GM15510 (cell line): ENCODE measurements at regions not wholly inside any gene's neighbourhood (a gene's known extent, or its start where the extent isn't known, plus 50 kb on each side); places are given as distances from the start of the nearest gene placed in this dataset.

ENCODE experiments used
- POLR2A ChIP-seq: IDR thresholded peaks from 3 replicates; pipeline ENCODE4 v1.6.1; 2011; ENCODE audit warnings: borderline replicate concordance; ENCODE audit not compliant: insufficient read length; ENCODE audit errors: extremely low read depth

DNA sequence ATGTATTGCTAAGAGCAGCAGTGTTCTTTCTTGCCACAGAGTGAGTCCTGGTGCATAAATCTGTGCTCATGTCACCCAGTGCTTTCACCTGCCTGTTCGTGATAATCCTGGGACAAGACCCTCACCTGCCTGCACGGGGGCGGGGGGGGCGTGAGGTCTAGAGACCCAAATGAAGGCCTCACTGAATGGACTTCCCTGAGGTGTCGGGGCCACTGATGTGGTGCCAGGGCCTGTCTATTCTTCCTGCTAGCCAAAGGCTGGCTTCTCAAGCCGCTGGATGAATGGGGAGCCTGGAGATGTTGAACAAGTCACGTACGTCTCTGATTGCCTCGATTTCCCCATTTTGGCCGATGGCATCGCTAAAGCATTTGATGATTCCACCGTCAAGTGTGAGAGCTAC lies 118.8 kb upstream of the IRF2BP2 start:
- no peak for TF ChIP-seq POLR2A

DNA sequence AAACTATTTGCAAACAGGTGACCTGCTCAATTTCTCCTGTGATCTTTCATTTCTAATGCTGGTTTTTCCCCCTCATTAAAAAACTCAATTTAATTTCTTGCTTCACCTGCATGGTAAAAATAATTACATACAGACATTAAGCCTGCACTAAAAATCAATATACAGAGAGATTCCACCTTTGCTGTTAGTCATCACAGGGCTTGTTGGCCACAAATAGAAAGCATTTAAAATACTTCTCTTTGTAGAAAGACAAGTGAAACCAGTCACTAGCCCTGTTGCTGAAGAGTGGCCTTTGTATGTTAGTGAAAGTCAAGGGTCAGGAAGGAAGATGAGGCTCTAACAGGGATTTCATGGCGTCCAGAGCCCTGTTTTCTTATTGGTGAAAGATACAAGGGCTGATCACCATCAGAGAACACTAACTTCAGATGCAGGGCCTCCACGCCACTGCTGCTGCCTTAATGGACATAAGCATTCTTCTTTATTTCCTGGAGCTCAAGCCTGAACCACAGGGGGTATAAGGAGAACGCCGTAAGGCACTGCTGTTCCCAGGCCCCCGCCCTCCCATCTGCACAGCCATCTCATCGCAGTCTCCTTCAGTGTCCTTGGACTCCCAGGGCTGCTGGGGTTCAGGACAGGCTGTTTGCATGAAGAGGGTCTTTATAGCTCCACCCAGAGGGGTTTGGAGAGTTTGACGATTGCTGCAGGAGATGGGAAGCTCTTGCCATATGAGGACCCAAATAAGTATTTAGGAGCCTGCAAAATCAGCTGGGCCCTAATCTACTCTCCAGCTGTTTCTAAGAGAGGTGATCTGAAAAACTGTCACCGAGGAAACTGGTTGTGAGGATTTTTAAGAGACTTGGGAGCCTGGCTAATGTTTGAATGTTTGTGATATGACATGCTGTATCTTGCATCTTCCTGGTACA lies 117.3 kb upstream of the IRF2BP2 start:
- no peak for TF ChIP-seq POLR2A

DNA sequence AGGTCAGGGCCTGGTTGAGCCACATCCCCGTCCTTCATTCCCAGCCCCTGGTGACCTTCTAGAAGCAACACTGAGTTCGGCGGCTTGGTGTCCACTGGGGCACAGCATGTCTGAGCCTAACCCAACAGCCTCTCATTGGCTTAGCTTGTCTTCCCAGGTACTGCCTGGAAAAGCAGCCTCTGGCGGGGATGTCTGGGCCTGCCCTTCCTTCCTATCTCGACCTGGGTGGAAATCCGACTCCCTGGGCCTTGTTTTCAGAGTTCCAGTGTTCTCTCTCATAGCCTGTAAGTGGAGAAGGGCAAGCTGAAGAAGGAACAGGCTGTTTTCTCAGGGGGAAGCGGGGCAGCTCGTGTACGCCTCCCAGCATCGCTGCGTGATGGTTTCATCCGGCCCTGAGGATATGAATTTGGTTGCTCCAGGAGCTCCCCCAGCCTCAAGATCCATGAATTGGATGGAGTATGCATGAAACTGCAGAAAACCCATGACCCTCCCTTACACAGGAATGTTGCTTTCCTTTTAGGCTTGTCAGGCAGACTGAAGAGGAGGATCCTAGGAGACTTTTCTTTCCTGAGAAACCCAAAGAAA lies 116.5 kb upstream of the IRF2BP2 start:
- TF ChIP-seq POLR2A, result no peak

DNA sequence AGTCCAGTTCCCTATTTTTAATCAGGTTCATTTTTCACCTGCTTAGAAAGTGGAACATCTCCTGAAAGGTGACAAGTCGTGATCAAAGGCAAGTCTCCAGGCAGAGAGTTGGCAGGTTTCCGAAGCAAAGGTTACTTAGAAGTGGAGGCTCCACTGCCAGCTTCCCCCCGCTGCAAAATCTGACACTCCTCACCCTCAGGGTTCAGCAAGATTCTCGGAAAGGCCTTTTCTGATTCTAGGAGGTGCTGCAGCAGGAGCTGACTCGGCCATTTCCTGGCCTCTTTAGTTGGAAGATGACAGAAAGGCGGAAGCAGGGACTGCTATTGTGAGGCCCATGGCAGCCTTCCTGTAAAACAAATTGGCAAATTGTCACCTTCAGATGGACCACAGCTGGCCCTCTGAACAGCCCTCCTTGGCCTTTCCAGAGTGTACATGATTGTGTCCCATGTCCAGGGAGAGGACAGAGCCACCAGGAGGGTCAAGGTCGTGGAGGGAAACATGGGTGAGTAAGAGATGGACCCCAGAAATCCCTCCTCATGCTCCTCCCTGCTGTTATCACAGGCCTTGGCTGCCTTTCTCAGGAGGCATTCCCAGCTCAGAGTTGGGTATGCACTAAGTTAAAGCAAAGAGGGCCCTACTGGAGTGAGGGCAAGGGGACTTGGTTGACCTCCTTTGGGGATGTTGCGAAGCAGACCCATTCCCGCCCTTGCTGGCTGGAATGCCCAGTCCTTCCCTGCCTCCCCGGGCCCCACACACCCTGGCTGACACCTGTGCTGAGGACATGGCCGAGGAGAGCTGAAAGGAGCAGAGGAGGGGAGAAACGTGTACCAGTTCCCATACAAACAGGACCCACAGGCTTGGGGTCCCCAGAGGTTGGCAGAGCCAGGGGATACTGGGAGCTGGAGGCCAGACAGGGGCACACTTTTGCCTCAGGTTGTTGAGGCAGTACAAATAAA lies 115.5 kb upstream of the IRF2BP2 start:
- TF ChIP-seq POLR2A, result no peak

DNA sequence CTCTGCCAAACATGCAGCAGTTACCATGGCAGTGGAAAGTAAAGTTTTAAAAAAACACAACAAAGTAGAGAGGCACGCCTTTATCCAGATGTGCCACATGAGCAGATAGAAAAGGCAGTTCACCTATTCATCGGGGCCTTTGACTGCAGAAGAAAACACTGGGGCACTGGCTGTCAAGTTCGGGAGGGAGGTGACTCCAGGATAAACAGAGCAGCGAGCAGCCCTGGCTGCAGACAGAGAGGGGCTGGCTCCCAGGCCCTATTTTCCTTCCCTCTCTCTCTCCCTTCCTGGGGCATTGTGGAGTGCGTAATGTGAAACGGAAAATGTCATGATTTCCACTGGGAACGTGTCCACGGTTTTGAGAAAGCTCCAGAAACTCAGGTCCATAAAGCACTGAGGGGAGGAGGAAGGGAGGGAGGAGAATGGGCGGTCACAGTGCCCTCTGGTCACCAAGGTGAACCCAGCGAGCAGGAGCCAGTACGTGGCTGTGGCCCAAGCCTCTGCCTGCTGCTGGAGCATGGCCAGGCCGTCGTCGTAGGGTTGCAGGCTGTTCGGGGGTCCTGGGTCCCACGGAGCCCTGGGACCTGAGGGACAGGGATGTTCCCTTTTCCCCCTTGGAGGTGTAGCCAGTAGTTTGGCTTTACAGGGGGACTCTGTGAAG lies 114.7 kb upstream of the IRF2BP2 start:
- no peak for TF ChIP-seq POLR2A

DNA sequence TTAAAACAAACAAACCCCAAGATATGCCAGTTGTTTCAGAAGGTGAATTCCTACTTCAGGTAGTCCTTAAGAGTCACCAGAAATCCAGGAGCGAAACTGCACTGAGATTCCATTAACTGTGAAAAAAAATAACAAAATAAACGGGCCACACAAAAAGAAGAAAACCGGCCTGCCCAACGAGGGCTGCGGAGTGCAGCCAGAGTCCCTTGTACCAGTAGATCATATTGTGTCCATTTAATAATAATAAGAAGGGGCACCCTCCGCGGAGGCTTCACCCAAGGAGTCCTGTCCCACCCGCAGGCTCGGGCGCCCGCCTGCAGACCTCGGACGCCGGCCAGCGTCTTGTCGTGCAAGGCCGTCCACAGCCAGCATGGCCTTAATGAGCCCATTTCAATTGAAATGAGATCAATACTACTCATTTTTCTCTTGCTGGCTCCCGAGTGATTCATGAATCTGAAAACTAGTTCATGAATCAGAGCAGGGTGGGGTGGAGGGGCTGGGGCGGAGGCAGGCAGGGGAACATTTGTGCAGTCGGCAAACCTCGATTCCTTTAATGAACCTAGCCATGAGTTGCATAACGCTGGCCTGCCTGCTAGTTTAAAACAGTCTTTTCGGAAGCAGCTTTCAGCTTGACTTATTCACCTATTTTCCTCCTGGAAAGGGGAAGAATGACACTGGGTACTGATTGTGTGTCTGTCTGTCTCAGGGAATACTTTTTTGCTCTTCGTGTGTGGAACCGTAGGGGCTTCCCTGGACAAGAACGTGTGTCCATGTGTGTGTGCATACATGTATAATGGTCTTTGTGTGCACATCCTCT lies 113.1 kb upstream of the IRF2BP2 start:
- TF ChIP-seq POLR2A, result no peak

DNA sequence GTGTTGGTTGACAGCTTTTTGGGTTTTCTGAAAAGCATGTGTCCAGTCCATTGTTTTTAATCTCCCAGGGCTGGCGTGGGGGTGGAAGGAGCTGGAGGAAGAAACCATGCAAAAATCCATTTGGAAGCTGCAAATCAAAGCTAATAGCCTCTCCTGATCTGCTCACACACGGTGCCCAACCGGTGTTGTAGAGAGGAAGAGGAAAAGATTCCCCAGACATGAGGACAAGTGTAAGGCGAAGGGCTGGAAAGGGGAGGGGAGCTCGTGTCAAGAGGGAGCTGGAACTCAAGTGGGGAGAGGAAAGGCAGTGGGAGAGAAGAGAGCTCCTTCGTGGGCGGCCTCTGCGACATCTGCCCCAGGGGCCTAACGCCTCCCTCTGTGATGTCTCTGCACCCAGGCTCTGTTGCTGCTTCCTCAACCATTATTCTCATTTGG lies 112.3 kb upstream of the IRF2BP2 start:
- TF ChIP-seq POLR2A, result no peak

DNA sequence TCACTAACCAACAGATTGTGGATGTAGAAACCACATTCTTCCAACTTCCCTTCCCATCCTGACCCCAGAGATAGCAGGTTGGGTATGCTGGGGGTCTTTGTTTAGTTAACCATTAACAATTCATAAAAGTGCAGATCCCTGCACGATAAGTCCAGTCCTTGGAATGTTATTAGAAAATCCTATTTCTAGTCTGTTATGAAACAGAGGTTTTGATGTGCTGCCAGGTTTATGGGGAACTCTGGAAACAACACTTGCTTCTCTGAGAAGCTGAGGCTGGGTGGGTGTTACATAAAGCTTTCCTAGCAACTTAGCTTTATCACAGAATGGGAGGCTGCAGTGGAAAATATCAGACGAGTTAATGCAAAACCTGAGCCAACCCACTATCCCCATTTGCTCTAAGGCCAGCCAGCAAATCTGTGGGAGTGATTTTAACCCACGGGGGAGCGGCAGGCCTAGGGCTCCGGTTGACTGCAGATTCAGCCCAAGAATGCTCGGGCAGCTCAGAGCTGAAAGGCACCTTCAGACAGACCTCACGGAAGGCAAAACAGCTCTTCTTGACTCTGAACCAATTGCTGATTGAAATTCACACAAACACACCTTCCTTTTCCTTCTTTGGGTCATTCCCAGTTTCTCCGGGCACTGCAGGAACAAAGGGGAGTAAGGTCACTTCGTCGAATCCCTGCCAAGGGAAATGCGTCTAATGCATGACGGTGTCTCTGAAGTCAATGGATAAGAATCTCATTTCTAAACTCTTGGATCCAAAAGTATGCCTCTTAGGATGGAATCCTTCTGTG lies 111.7 kb upstream of the IRF2BP2 start:
- no peak for TF ChIP-seq POLR2A

DNA sequence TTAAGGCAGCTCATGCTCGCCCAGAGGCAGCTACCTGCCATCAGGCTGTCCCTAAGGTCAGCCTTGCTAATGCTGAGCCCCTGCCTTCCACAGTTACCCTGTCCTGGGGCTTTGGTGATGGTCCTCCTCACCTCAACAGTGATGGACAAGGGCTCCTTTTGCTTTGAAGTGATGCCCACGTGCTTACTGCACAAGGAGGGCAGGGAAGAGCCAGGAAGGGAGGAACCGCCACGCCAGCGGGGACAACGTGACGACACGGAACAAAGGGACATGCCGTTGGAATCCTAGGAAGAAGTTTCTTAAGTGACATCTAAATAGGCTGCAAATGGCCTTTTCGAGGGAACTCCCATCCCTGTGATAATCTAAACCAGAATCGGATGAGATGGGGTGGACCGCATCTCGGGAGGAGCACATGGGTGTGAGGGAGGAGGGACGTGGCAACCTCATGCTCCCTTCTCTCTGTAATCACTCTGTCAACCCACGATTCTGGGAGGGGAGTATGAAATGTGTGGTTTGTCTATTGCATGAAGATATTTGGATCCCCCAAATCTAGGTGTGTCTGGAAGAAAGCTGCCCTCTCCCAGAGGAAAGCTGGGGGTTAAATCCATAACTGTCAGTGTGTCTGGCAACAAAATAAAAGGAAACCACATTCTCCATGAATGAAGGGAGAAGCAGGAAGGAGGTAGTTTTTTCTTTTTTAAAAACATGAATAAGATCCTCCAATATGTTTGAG lies 110.9 kb upstream of the IRF2BP2 start:
- TF ChIP-seq POLR2A, result no peak

DNA sequence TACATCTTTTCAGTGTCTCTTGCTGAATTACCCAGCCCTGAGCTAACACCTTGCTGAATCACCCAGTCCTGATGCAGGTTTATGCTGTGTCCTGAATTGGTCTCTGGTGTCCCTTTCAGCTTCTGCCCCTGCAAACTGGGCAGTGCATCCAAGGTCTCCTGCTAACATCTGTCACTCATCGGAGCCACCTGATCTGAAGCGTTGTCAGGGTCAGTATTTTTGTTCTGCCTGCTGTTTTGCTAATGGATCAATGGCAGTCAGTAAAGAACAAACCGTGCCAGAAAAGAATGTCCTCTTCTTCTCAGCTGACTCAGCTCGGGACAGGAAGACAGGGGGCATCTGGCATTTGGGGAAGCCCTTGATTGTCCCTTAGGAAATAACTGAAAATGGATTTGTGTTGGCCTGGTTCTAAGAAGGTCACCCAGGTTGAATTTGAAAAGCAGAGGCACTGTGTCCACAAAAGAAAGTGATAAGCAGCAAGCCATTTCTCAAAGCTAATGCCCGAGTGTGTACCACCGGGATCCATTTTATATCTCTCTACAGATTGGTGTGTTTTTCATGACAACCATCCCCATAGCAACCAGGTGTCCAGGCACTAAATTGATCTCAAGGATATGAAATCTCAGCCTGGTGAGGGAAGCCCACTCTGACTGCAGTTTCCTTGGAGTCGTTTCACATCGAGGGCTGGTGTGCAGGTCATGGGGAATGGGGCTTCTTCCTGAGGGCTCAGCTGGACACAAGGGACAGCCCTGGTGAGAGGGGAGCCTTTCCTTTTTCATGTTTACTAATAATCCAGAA lies 109.7 kb upstream of the IRF2BP2 start:
- TF ChIP-seq POLR2A, result no peak
